Testis (tissue), 2 donors: ENCODE measurements at regions not wholly inside any gene's neighbourhood (a gene's known extent, or its start where the extent isn't known, plus 50 kb on each side); places are given as distances from the start of the nearest gene placed in this dataset.

Experiments used
- DNase-seq: peaks from one replicate; pipeline ENCODE4 v3.0.0-alpha.2; 2019
- H3K27ac ChIP-seq, 2 donors: fragments of 200-600 bp; sonication (generic); one replicate each; pipeline ENCODE4 v1.5.1; 2019
- H3K27me3 ChIP-seq: fragments of 200-600 bp; sonication (generic); one replicate; pipeline ENCODE4 v1.5.1; 2019
- H3K36me3 ChIP-seq: fragments of 200-600 bp; sonication (generic); one replicate; pipeline ENCODE4 v1.5.1; 2017; ENCODE audit warnings: low read depth; ENCODE audit errors: missing control alignments
- H3K4me1 ChIP-seq: fragments of 200-600 bp; sonication (generic); one replicate; pipeline ENCODE4 v1.5.1; 2019
- H3K4me3 ChIP-seq, 2 donors: fragments of 200-600 bp; sonication (generic); one replicate each; pipeline ENCODE4 v1.5.1; 2017 to 2019
- H3K9me3 ChIP-seq: fragments of 200-600 bp; sonication (generic); one replicate; pipeline ENCODE4 v1.5.1; 2017
- POLR2A ChIP-seq: fragments of 450-650 bp; IDR thresholded peaks from one replicate; pipeline ENCODE4 v1.6.1; 2017; ENCODE audit warnings: antibody characterized with exemption, mild to moderate bottlenecking, moderate library complexity
- intact Hi-C: fragments of 100-400 bp; cut with DNase I; formaldehyde crosslinking; loops from one replicate; pipeline ENCODE4 v1.15.1; 2023; ENCODE audit warnings: low total_unique reads
- TF ChIP-seq, protein P1 (sequence below), 3 experiments: fragments of 450-650 bp in 2 of 3; fragments of 200-600 bp in 1 of 3; sonication (generic) in 1 of 3; IDR thresholded peaks; one replicate each; pipeline ENCODE4 v1.5.1; 2016 to 2019; ENCODE audit warnings: antibody characterized with exemption in 3 of 3, mild to moderate bottlenecking in 2 of 3, moderate library complexity in 1 of 3

DNA sequence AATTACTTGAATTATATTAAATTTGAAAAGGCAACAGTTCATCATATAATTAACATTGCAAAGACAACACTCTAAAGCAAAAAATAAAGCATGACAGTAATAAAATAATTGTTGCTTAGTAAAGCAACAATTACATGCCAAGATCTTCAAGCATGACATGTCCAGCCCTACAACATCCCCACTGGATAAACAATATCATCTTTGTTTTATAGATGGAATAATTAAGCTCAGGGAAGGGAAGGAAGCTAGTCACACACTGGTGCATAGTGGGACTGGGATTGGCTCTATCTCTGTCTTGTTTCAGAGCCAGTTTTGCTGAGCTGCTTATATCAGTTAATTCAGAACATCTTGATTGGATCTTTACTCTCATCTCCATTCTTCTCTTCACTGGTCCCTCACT lies 49.9 kb upstream of the PARD3B start:
- TF ChIP-seq, protein P1, sequence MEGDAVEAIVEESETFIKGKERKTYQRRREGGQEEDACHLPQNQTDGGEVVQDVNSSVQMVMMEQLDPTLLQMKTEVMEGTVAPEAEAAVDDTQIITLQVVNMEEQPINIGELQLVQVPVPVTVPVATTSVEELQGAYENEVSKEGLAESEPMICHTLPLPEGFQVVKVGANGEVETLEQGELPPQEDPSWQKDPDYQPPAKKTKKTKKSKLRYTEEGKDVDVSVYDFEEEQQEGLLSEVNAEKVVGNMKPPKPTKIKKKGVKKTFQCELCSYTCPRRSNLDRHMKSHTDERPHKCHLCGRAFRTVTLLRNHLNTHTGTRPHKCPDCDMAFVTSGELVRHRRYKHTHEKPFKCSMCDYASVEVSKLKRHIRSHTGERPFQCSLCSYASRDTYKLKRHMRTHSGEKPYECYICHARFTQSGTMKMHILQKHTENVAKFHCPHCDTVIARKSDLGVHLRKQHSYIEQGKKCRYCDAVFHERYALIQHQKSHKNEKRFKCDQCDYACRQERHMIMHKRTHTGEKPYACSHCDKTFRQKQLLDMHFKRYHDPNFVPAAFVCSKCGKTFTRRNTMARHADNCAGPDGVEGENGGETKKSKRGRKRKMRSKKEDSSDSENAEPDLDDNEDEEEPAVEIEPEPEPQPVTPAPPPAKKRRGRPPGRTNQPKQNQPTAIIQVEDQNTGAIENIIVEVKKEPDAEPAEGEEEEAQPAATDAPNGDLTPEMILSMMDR (IDR thresholded peaks at IDR 0.05): no peak
- TF ChIP-seq POLR2A: no peak
- H3K27me3 ChIP-seq: no peaks in the 10 kb centered on the region
- no peaks in the 10 kb centered on the region for H3K36me3 ChIP-seq
- intact Hi-C loops: no loop called here
- DNase-seq: no peak
- no peaks in the 10 kb centered on the region for H3K4me1 ChIP-seq
- H3K4me3 ChIP-seq: no peak overlapping the region
- no peak overlapping the region for H3K27ac ChIP-seq
- H3K9me3 ChIP-seq: no peaks in the 10 kb centered on the region
